OCI-LY7 (cell line): ENCODE measurements at regions not wholly inside any gene's neighbourhood (a gene's known extent, or its start where the extent isn't known, plus 50 kb on each side); places are given as distances from the start of the nearest gene placed in this dataset.
A peak's percentile ranks its signal among the peaks of the same experiment; 100 is the strongest.

ENCODE experiments used
- BruUV-seq: library from RNA; stranded (reverse); fragments of 400-500 nt; replicated peaks from 2 replicates; lab custom pipeline; 2021; lab: Mats Ljungman, UMichigan
- CTCF ChIA-PET: fragments of 300-600 bp; sonication (Branson Sonifier 250); formaldehyde crosslinking; loops from one replicate; lab custom pipeline; 2022; ENCODE audit warnings: antibody characterized with exemption; ENCODE audit not compliant: unreplicated experiment; lab: Charles Lee
- POLR2A ChIA-PET: fragments of 300-600 bp; sonication (Branson Sonifier 250); formaldehyde crosslinking; loops from one replicate; lab custom pipeline; 2022; ENCODE audit warnings: antibody characterized with exemption; lab: Charles Lee
- DNase-seq: peaks from one replicate; pipeline ENCODE4 v3.0.0-alpha.2; 2015; ENCODE audit warnings: low spot score
- H2AFZ ChIP-seq: fragments of 200-600 bp; sonication (generic), shearing (Covaris generic); 2 replicates; pipeline ENCODE4 v1.6.1; 2014; ENCODE audit warnings: mild to moderate bottlenecking, antibody characterized with exemption, low read length, moderate library complexity
- H3K27ac ChIP-seq: fragments of 200-600 bp; sonication (generic); 2 replicates; pipeline ENCODE4 v1.5.1; 2014; ENCODE audit warnings: mixed run types, low read depth, mild to moderate bottlenecking, moderate library complexity, low read length, inconsistent platforms; ENCODE audit not compliant: poor library complexity, severe bottlenecking
- H3K36me3 ChIP-seq: fragments of 200-600 bp; sonication (generic); 2 replicates; pipeline ENCODE4 v1.6.1; 2014; ENCODE audit warnings: mild to moderate bottlenecking, antibody characterized with exemption, low read length, moderate library complexity, mixed read lengths; ENCODE audit not compliant: insufficient read depth
- H3K4me1 ChIP-seq: fragments of 200-600 bp; sonication (generic); 2 replicates; pipeline ENCODE4 v1.5.1; 2014; ENCODE audit warnings: mild to moderate bottlenecking, low read length; ENCODE audit not compliant: insufficient read depth, poor library complexity, severe bottlenecking
- H3K4me2 ChIP-seq: fragments of 200-600 bp; sonication (generic); 2 replicates; pipeline ENCODE4 v1.6.1; 2014; ENCODE audit warnings: mild to moderate bottlenecking, low read length
- H3K4me3 ChIP-seq: fragments of 200-600 bp; sonication (generic); 2 replicates; pipeline ENCODE4 v1.5.1; 2014; ENCODE audit warnings: mild to moderate bottlenecking, low read depth, low read length; ENCODE audit not compliant: poor library complexity, severe bottlenecking
- H3K79me2 ChIP-seq: fragments of 200-600 bp; sonication (generic); 2 replicates; pipeline ENCODE4 v1.6.1; 2016; ENCODE audit warnings: low read depth, mild to moderate bottlenecking, low read length, moderate library complexity, mixed read lengths; ENCODE audit not compliant: insufficient read depth
- H3K9me2 ChIP-seq: fragments of 200-600 bp; sonication (generic); 2 replicates; pipeline ENCODE4 v1.6.1; 2016; ENCODE audit warnings: mild to moderate bottlenecking, low read length, mixed read lengths; ENCODE audit not compliant: insufficient read depth
- H3K9me3 ChIP-seq: fragments of 200-600 bp; sonication (generic); 2 replicates; pipeline ENCODE4 v1.6.1; 2014; ENCODE audit warnings: mild to moderate bottlenecking, mixed run types, low read length, mixed read lengths
- H4K20me1 ChIP-seq: fragments of 200-600 bp; sonication (generic); 2 replicates; pipeline ENCODE4 v1.6.1; 2014; ENCODE audit warnings: mild to moderate bottlenecking, antibody characterized with exemption, low read length, moderate library complexity, mixed read lengths; ENCODE audit not compliant: insufficient read depth
- EZH2phosphoT487 ChIP-seq: fragments of 200-600 bp; sonication (generic); IDR thresholded peaks from 2 replicates; pipeline ENCODE4 v1.6.1; 2018; ENCODE audit warnings: low read depth, borderline replicate concordance, mild to moderate bottlenecking, mixed run types, antibody characterized with exemption, low read length, moderate library complexity, mixed read lengths
- intact Hi-C: fragments of 100-400 bp; cut with micrococcal nuclease; formaldehyde crosslinking; loops from one replicate; pipeline ENCODE4 v1.10.0; 2022; ENCODE audit not compliant: unreplicated experiment
- TF ChIP-seq, protein P1 (sequence below): fragments of 200-600 bp; sonication (generic); conservative IDR thresholded peaks from 2 replicates; pipeline ENCODE4 v1.5.1; 2014; ENCODE audit warnings: mild to moderate bottlenecking, antibody characterized with exemption, low read length, moderate library complexity, mixed read lengths

DNA sequence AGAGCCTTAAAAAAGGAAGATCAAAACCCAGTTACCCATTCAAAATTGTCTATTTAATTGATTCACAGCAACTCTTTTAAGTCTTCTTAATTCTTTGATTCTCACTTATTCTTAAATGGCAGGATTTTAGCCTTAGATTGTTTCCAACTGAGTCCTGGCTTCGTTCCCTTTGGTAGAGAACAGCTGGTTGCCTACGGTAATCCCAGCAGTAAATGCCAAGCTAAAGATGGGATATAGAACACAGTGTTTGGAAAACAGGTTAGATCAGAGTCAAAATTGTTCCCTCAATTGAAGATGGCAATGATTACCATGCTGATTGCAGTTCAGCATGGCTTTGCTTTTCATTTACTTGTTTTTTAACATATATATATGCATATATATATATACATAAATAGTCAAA lies 300.9 kb downstream of the PYDC2 start:
- TF ChIP-seq EZH2phosphoT487: no peak
- TF ChIP-seq, protein P1, sequence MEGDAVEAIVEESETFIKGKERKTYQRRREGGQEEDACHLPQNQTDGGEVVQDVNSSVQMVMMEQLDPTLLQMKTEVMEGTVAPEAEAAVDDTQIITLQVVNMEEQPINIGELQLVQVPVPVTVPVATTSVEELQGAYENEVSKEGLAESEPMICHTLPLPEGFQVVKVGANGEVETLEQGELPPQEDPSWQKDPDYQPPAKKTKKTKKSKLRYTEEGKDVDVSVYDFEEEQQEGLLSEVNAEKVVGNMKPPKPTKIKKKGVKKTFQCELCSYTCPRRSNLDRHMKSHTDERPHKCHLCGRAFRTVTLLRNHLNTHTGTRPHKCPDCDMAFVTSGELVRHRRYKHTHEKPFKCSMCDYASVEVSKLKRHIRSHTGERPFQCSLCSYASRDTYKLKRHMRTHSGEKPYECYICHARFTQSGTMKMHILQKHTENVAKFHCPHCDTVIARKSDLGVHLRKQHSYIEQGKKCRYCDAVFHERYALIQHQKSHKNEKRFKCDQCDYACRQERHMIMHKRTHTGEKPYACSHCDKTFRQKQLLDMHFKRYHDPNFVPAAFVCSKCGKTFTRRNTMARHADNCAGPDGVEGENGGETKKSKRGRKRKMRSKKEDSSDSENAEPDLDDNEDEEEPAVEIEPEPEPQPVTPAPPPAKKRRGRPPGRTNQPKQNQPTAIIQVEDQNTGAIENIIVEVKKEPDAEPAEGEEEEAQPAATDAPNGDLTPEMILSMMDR: no peak
- DNase-seq: no peak
- Histone ChIP-seq H3K79me2 (no peaks in the 10 kb centered on the region), H3K36me3 (no peaks in the 10 kb centered on the region), H3K4me2 (no peak overlapping the region), H3K9me2 (no peaks in the 10 kb centered on the region), H2AFZ (no peak overlapping the region), H3K4me1 (no peaks in the 10 kb centered on the region), H3K4me3 (no peak overlapping the region), H3K9me3 (no peaks in the 10 kb centered on the region), H4K20me1 (no peaks in the 10 kb centered on the region), H3K27ac (no peak overlapping the region)
- BruUV-seq: no TSS peak
- ChIA-PET CTCF (no interaction called here), POLR2A (no interaction called here)
- intact Hi-C loops: no loop called here

DNA sequence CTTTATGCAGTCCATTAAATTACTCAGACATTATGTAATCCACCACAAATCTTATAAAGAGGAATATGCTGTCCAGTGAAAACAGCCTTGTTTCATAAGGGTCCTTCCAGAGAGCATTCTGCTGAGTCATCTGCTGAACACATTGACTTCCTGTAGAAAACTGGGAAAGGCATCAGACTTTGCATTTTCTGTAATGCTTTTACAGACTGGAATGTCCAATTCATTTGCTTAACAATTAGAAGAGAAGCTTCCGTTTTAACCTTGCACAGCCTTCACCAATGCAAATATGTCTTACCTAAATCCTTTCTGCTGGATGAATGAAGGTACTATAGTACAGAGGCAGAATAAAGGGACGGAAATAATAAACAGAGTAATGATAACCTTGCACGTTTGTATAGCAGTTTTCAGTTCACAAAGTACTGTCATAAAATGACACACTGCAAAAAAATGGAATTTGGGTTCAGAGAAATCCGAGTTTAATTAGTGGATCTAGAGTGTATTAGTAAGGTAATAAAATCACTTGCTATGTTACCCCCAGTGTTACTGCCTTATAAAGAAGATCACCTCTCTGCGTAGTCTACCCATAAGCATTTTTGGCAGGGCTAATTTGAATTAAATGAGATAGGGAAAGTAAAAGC lies 301.5 kb downstream of the PYDC2 start:
- H3K4me1 ChIP-seq: no peaks in the 10 kb centered on the region
- no peak for TF ChIP-seq EZH2phosphoT487
- H3K27ac ChIP-seq: no peak overlapping the region
- no peaks in the 10 kb centered on the region for H3K79me2 ChIP-seq
- POLR2A ChIA-PET: no interaction called here
- H2AFZ ChIP-seq: 0 out of 2 replicates have a peak overlapping the region, but pooled peaks have one; percentile 3
- H3K9me3 ChIP-seq: no peaks in the 10 kb centered on the region
- H3K4me3 ChIP-seq: no peak overlapping the region
- no peaks in the 10 kb centered on the region for H3K9me2 ChIP-seq
- H3K4me2 ChIP-seq: no peak overlapping the region
- H4K20me1 ChIP-seq: no peaks in the 10 kb centered on the region
- BruUV-seq: no TSS peak
- no peaks in the 10 kb centered on the region for H3K36me3 ChIP-seq
- intact Hi-C loops: no loop called here
- CTCF ChIA-PET: no interaction called here
- no peak for DNase-seq

DNA sequence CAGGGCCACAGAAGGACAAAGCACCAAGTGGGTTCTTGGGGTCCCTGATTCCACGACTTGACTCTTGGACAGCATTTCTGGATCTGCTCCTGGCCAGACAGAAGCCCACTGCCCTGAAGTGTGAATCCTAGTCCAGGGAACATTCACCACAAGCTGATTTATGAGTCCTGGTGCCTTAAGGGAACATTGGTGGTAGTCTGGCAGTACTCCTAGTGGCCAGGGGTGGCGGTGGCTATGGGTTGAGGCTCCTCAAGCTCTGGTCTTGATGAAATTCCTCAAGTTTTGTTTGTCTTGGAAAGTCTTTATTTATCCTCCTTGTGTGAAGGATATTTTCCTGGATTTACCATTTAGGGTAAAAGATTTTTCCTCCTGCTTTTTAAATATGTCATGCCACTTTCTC lies 307.5 kb downstream of the PYDC2 start:
- no peak overlapping the region for H3K4me3 ChIP-seq
- H2AFZ ChIP-seq: no peak overlapping the region
- no peaks in the 10 kb centered on the region for H3K36me3 ChIP-seq
- DNase-seq: peak; percentile 1
- no peaks in the 10 kb centered on the region for H3K9me3 ChIP-seq
- intact Hi-C loops: no loop called here
- POLR2A ChIA-PET: no interaction called here
- H3K27ac ChIP-seq: no peak overlapping the region
- no peak overlapping the region for H3K4me2 ChIP-seq
- TF ChIP-seq EZH2phosphoT487: no peak
- TF ChIP-seq, protein P1: peak; percentile 46
- CTCF ChIA-PET: no interaction called here
- no peaks in the 10 kb centered on the region for H3K4me1 ChIP-seq
- no TSS peak for BruUV-seq
- H3K79me2 ChIP-seq: no peaks in the 10 kb centered on the region
- H4K20me1 ChIP-seq: no peaks in the 10 kb centered on the region
- no peaks in the 10 kb centered on the region for H3K9me2 ChIP-seq
